ENCODE measurements at regions not wholly inside any gene's neighbourhood (a gene's known extent, or its start where the extent isn't known, plus 50 kb on each side); places are given as distances from the start of the nearest gene placed in this dataset.
A peak's percentile ranks its signal among the peaks of the same experiment; 100 is the strongest.
"Not testable (repeated sequence)": the region's sequence is repeated elsewhere in the genome, so short reads cannot be mapped to it uniquely, and the experiment has no call there.

GRCh38 chr2:106282462-106283170 is 88.5 kb upstream of the UXS1 start:
- no peak overlapping the region for H3K27ac Mint-ChIP-seq
- H3K4me3 Mint-ChIP-seq (ENCODE audit: low read depth) = no peak overlapping the region

GRCh38 chr2:106281907-106282430 is 87.9 kb upstream of the UXS1 start:
- peaks cover 27% of the 10 kb centered on the region for H3K4me1 Mint-ChIP-seq (ENCODE audit: low read depth)
- not testable (repeated sequence) for H3K27ac Mint-ChIP-seq; H3K4me3 Mint-ChIP-seq (ENCODE audit: low read depth)

More at GRCh38 chr2:106282462-106283170, 88.5 kb upstream of the UXS1 start:
- peaks cover 27% of the 10 kb centered on the region for H3K4me1 Mint-ChIP-seq (ENCODE audit: low read depth)
- no peak for TF ChIP-seq CTCF (IDR thresholded peaks at IDR 0.05; ENCODE audit: unreplicated experiment)
- no peak for DNase-seq (ENCODE audit: low spot score, unreplicated experiment)
- no peaks in the 10 kb centered on the region for H3K36me3 Mint-ChIP-seq (ENCODE audit: insufficient read depth)
- H3K9me3 Mint-ChIP-seq (ENCODE audit: low read depth) = no peaks in the 10 kb centered on the region
- no peaks in the 10 kb centered on the region for H3K27me3 Mint-ChIP-seq

DNA sequence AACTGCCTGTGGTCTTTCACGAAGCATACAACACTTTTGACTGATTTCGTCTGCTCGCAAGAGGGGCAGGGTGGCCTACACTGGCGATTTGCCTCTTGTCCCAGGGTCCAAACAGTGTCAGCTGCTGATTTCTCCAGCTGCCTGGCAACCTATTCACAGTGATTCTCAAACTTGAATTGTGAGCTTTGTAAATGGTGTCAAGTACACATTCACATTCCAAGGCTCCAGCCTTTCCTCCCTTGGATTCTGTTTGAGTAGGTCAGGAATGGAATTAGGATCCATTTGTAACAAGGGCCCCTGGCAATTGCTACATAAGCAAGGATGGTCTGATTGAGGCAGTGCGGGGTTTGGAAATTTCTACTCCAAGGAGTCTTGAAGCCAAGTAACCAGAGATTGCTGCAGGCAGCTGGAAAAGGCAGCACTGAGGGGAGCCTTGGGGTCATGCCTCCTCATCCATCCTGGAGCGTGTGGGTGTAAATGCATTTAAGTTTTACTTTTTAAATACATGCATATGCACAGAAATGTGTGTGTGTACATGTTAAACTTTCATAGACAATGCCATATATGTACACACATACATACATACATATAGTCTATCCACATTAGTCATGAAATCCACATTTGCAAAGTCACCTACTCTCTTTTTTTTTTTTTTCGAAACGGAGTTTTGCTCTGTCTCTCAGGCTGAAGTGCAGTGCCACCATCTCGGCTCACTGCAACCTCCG is 86.8 kb upstream of the UXS1 start:
- H3K27me3 Mint-ChIP-seq = no peaks in the 10 kb centered on the region
- H3K27ac Mint-ChIP-seq = no peak overlapping the region
- TF ChIP-seq CTCF (IDR thresholded peaks at IDR 0.05; ENCODE audit: unreplicated experiment) = no peak
- H3K4me3 Mint-ChIP-seq (ENCODE audit: low read depth) = no peak overlapping the region
- no peaks in the 10 kb centered on the region for H3K36me3 Mint-ChIP-seq (ENCODE audit: insufficient read depth)
- peaks cover 27% of the 10 kb centered on the region for H3K4me1 Mint-ChIP-seq (ENCODE audit: low read depth)
- H3K9me3 Mint-ChIP-seq (ENCODE audit: low read depth) = no peaks in the 10 kb centered on the region
- DNase-seq (ENCODE audit: low spot score, unreplicated experiment) = no peak

More at GRCh38 chr2:106281907-106282430, 87.9 kb upstream of the UXS1 start:
- DNase-seq (ENCODE audit: low spot score, unreplicated experiment); H3K27me3 Mint-ChIP-seq; H3K9me3 Mint-ChIP-seq (ENCODE audit: low read depth); H3K36me3 Mint-ChIP-seq (ENCODE audit: insufficient read depth): not testable (repeated sequence)

GRCh38 chr2:106280224-106280623 is 86.1 kb upstream of the UXS1 start:
- H3K27ac Mint-ChIP-seq = peak overlapping the region; percentile 31
- H3K9me3 Mint-ChIP-seq (ENCODE audit: low read depth) = no peaks in the 10 kb centered on the region
- H3K27me3 Mint-ChIP-seq = no peaks in the 10 kb centered on the region
- TF ChIP-seq CTCF (IDR thresholded peaks at IDR 0.05; ENCODE audit: unreplicated experiment) = no peak
- no peak for DNase-seq (ENCODE audit: low spot score, unreplicated experiment)
- no peaks in the 10 kb centered on the region for H3K36me3 Mint-ChIP-seq (ENCODE audit: insufficient read depth)
- peaks cover 26% of the 10 kb centered on the region for H3K4me1 Mint-ChIP-seq (ENCODE audit: low read depth)
- H3K4me3 Mint-ChIP-seq (ENCODE audit: low read depth) = no peak overlapping the region

DNA sequence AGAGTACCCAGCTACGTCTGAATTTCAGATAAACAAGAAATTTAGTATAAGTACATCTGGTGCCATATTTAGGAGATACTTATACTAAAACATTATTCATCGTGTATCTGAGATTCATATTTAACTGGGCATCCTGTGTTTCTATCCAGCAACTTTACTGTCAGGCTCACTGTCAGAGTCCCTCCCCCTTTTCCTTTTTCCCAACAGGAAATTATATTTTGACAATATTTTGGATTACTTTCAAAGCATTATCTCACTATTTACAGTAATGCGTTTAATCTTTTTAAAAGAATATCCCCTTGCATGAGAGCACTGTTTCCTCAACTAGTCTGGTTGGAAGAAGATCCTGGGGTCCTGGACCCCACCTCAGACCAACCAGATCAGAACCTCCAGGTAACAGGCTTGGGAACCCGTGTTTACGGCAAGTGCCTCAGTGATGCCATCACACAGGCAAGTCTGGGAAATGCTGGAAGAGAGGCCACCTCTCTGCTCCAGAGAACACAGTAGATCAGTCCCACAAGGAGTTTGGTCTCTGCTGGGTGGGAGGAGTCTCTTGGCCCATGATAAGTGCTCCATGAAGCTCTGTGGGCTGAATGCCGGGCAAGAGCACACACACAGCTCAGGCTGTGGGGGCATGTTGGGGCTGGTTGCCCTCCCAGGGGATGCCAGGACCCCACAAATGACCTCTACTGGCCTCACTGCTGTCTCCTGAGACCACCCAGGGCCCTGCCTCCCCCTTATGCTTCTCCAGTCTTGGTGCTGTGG is 84.2 kb upstream of the UXS1 start:
- TF ChIP-seq CTCF (IDR thresholded peaks at IDR 0.05; ENCODE audit: unreplicated experiment) = no peak
- H3K4me1 Mint-ChIP-seq (ENCODE audit: low read depth) = peaks cover 16% of the 10 kb centered on the region
- no peaks in the 10 kb centered on the region for H3K9me3 Mint-ChIP-seq (ENCODE audit: low read depth)
- H3K4me3 Mint-ChIP-seq (ENCODE audit: low read depth) = no peak overlapping the region
- no peaks in the 10 kb centered on the region for H3K27me3 Mint-ChIP-seq
- no peaks in the 10 kb centered on the region for H3K36me3 Mint-ChIP-seq (ENCODE audit: insufficient read depth)
- no peak for DNase-seq (ENCODE audit: low spot score, unreplicated experiment)
- H3K27ac Mint-ChIP-seq = no peak overlapping the region
